CD14-positive monocyte (primary cell): ENCODE measurements at regions not wholly inside any gene's neighbourhood (a gene's known extent, or its start where the extent isn't known, plus 50 kb on each side); places are given as distances from the start of the nearest gene placed in this dataset.

Experiments used
- DNase-seq, 3 donors: peaks; one replicate each; pipeline ENCODE4 v3.0.0-alpha.2; 2011 to 2022
- H2AFZ ChIP-seq: 2 replicates; pipeline ENCODE4 v1.6.0; 2012; ENCODE audit warnings: mild to moderate bottlenecking, low read depth, low read length, inconsistent platforms; ENCODE audit not compliant: insufficient read depth, poor library complexity, severe bottlenecking
- H3K27ac ChIP-seq, 2 donors: 1 replicate in 1 of 2; 2 replicates in 1 of 2; pipeline ENCODE4 v1.5.1; 2012 to 2013; ENCODE audit warnings: low read length in 2 of 2, control low read depth in 1 of 2, inconsistent platforms in 1 of 2, low read depth in 1 of 2, mild to moderate bottlenecking in 1 of 2
- H3K27me3 ChIP-seq, 2 donors: one replicate each; pipeline versions ENCODE4 v1.6.0 to v1.6.1; 2011 to 2013; ENCODE audit warnings: low read length in 2 of 2; ENCODE audit not compliant: control insufficient read depth in 2 of 2, insufficient read depth in 2 of 2
- H3K36me3 ChIP-seq, 2 donors: replicated peaks in 1 of 2; 1 replicate in 1 of 2; 2 replicates in 1 of 2; pipeline versions ENCODE4 v1.5.1 to v1.6.1; 2012 to 2013; ENCODE audit warnings: low read length in 2 of 2, control low read depth in 1 of 2, inconsistent platforms in 1 of 2, mild to moderate bottlenecking in 1 of 2; ENCODE audit not compliant: insufficient read depth in 2 of 2, control insufficient read depth in 1 of 2
- H3K4me1 ChIP-seq, 2 donors: 1 replicate in 1 of 2; 2 replicates in 1 of 2; pipeline versions ENCODE4 v1.5.1 to v1.6.1; 2012 to 2013; ENCODE audit warnings: low read length in 2 of 2, control low read depth in 1 of 2, inconsistent platforms in 1 of 2, mild to moderate bottlenecking in 1 of 2, moderate library complexity in 1 of 2; ENCODE audit not compliant: insufficient read depth in 2 of 2, control insufficient read depth in 1 of 2
- H3K4me2 ChIP-seq: replicated peaks from 2 replicates; pipeline ENCODE3; 2012; ENCODE audit warnings: low read length, moderate library complexity, mild to moderate bottlenecking; ENCODE audit not compliant: poor library complexity, severe bottlenecking; ENCODE audit errors: extremely low read depth
- H3K4me3 ChIP-seq, 3 experiments: fragments of 200-600 bp in 1 of 3; sonication (generic) in 1 of 3; replicated peaks in 1 of 3; 1 replicate in 2 of 3; 2 replicates in 1 of 3; pipeline ENCODE4 v1.5.1; 2011 to 2013; ENCODE audit warnings: low read length in 3 of 3, mild to moderate bottlenecking in 3 of 3, control low read depth in 2 of 3, low read depth in 2 of 3, inconsistent platforms in 1 of 3, moderate library complexity in 1 of 3
- H3K79me2 ChIP-seq: 2 replicates; pipeline ENCODE4 v1.6.0; 2012; ENCODE audit warnings: mild to moderate bottlenecking, control low read depth, inconsistent platforms, low read length, moderate library complexity; ENCODE audit not compliant: insufficient read depth
- H3K9ac ChIP-seq: 2 replicates; pipeline ENCODE4 v1.6.0; 2017; ENCODE audit warnings: low read length, mild to moderate bottlenecking; ENCODE audit not compliant: insufficient read depth, poor library complexity, severe bottlenecking
- H3K9me3 ChIP-seq, 2 donors: replicated peaks in 1 of 2; 1 replicate in 1 of 2; 2 replicates in 1 of 2; pipeline versions ENCODE4 v1.5.1 to v1.6.1; 2012 to 2013; ENCODE audit warnings: low read length in 2 of 2, control low read depth in 1 of 2; ENCODE audit not compliant: control insufficient read depth in 1 of 2, insufficient read depth in 1 of 2
- H4K20me1 ChIP-seq: 2 replicates; pipeline ENCODE4 v1.6.0; 2012; ENCODE audit warnings: mild to moderate bottlenecking, low read length, control low read depth, moderate library complexity; ENCODE audit not compliant: insufficient read depth
- H3K27ac Mint-ChIP-seq, 7 donors: one replicate each; pipeline ENCODE4 v1.8.0; 2020; ENCODE audit warnings: mild to moderate bottlenecking in 7 of 7, mixed read lengths in 7 of 7, moderate library complexity in 6 of 7, inconsistent platforms in 2 of 7
- H3K27me3 Mint-ChIP-seq, 3 donors: one replicate each; pipeline ENCODE4 v1.8.0; 2021 to 2022; ENCODE audit warnings: low read depth in 3 of 3, mild to moderate bottlenecking in 3 of 3, mixed read lengths in 3 of 3, moderate library complexity in 3 of 3, inconsistent platforms in 1 of 3
- H3K36me3 Mint-ChIP-seq, 2 donors: one replicate each; pipeline ENCODE4 v1.8.0; 2020; ENCODE audit warnings: mixed read lengths in 2 of 2, inconsistent platforms in 1 of 2, mild to moderate bottlenecking in 1 of 2
- H3K4me1 Mint-ChIP-seq: one replicate; pipeline ENCODE4 v1.8.0; 2020; ENCODE audit warnings: mild to moderate bottlenecking, mixed read lengths
- H3K4me3 Mint-ChIP-seq, 2 donors: one replicate each; pipeline ENCODE4 v1.8.0; 2020; ENCODE audit warnings: mild to moderate bottlenecking in 2 of 2, mixed read lengths in 2 of 2, moderate library complexity in 1 of 2
- H3K9me3 Mint-ChIP-seq, 7 donors: one replicate each; pipeline ENCODE4 v1.8.0; 2020 to 2022; ENCODE audit warnings: mixed read lengths in 7 of 7, mild to moderate bottlenecking in 6 of 7, moderate library complexity in 6 of 7, inconsistent platforms in 2 of 7
- CTCF ChIP-seq: fragments of 200-600 bp; IDR thresholded peaks from one replicate; pipeline ENCODE4 v1.8.0; 2022; ENCODE audit warnings: antibody characterized with exemption, mild to moderate bottlenecking
- WGBS: methylation state at CpG from one replicate; pipeline ENCODE4 v1.1.5; 2013; ENCODE audit warnings: missing lambda C conversion rate; ENCODE audit not compliant: insufficient coverage; 5-methylcytosine and 5-hydroxymethylcytosine counted together
- intact Hi-C, 2 donors: fragments of 100-400 bp; cut with micrococcal nuclease; formaldehyde crosslinking; loops; one replicate each; pipeline versions ENCODE4 v1.15.0 to v1.15.1; 2023

- Mint-ChIP-seq H3K4me1 (no peaks in the 10 kb centered on the region), H3K4me3 (no peak overlapping the region), H3K9me3 (peaks cover 0 to 12% (median 6%) of the 10 kb centered on the region in 7 donors), H3K36me3 (no peaks in the 10 kb centered on the region), H3K27me3 (peaks cover 1 to 3% (median 2%) of the 10 kb centered on the region in 3 donors), H3K27ac (no peak overlapping the region)
- Histone ChIP-seq H3K79me2 (no peaks in the 10 kb centered on the region), H2AFZ (no peak overlapping the region), H4K20me1 (no peaks in the 10 kb centered on the region), H3K9ac (no peak overlapping the region), H3K9me3 (no peaks in the 10 kb centered on the region), H3K4me3 (no peak overlapping the region), H3K4me1 (no peaks in the 10 kb centered on the region), H3K27me3 (peaks cover 0 to 2% of the 10 kb centered on the region in 2 donors), H3K4me2 (no peak overlapping the region), H3K36me3 (no peaks in the 10 kb centered on the region), H3K27ac (no peak overlapping the region)
- intact Hi-C loops = no loop called here
- WGBS = 88% methylated on average over 1 of the region's 3 CpGs
- no peak for TF ChIP-seq CTCF
- DNase-seq = no peak
Measured at GRCh38 chr10:31730776-31731175, 197.9 kb downstream of the ARHGAP12 start.

GRCh38 chr10:31728698-31729224 lies 199.9 kb downstream of the ARHGAP12 start:
- H3K36me3 Mint-ChIP-seq = no peaks in the 10 kb centered on the region
- H3K4me1 Mint-ChIP-seq = no peaks in the 10 kb centered on the region
- Histone ChIP-seq H3K4me1 (no peaks in the 10 kb centered on the region), H3K27ac (no peak overlapping the region), H3K4me3 (no peak overlapping the region), H2AFZ (no peak overlapping the region), H3K36me3 (no peaks in the 10 kb centered on the region), H3K4me2 (no peak overlapping the region), H4K20me1 (no peaks in the 10 kb centered on the region), H3K9me3 (peaks cover 0 to 2% of the 10 kb centered on the region in 2 donors), H3K79me2 (no peaks in the 10 kb centered on the region), H3K27me3 (peaks cover 0 to 2% of the 10 kb centered on the region in 2 donors), H3K9ac (no peak overlapping the region)
- intact Hi-C loops = no loop called here
- H3K27ac Mint-ChIP-seq = no peak overlapping the region
- DNase-seq = no peak
- H3K27me3 Mint-ChIP-seq = peaks cover 1 to 4% (median 2%) of the 10 kb centered on the region in 3 donors
- no peak overlapping the region for H3K4me3 Mint-ChIP-seq
- no peak for TF ChIP-seq CTCF
- WGBS = no CpG with 5 or more reads among the region's 2 CpGs
- H3K9me3 Mint-ChIP-seq = peaks cover 0 to 12% (median 4%) of the 10 kb centered on the region in 7 donors
